HG03095 (cell line): ENCODE measurements at regions not wholly inside any gene's neighbourhood (a gene's known extent, or its start where the extent isn't known, plus 50 kb on each side); places are given as distances from the start of the nearest gene placed in this dataset.

Source experiments
- ATAC-seq: cut with Tn5 transposase; IDR thresholded peaks from one replicate; pipeline ENCODE4 v1.9.1; 2021; ENCODE audit warnings: moderate library complexity; ENCODE audit not compliant: unreplicated experiment

- no peak for ATAC-seq
Observed at GRCh38 chr10:3631701-3632330, 153.2 kb downstream of the KLF6 start.

GRCh38 chr10:3631291-3631690 is 153.7 kb downstream of the KLF6 start:
- ATAC-seq = no peak

GRCh38 chr10:3625959-3626751 is 158.9 kb downstream of the KLF6 start:
- peak; percentile 72 for ATAC-seq

- no peak for ATAC-seq
Observed at GRCh38 chr10:3624367-3624766, 160.6 kb downstream of the KLF6 start.

GRCh38 chr10:3623746-3624145 is 161.3 kb downstream of the KLF6 start:
- ATAC-seq = peak; percentile 44

GRCh38 chr10:3622845-3623621 is 162.0 kb downstream of the KLF6 start:
- ATAC-seq = no peak

GRCh38 chr10:3622427-3622826 is 162.6 kb downstream of the KLF6 start:
- no peak for ATAC-seq

GRCh38 chr10:3620818-3621217 is 164.2 kb downstream of the KLF6 start:
- ATAC-seq = no peak

- ATAC-seq = no peak
Observed at GRCh38 chr10:3619241-3619640, 165.8 kb downstream of the KLF6 start.

GRCh38 chr10:3616880-3617279 is 168.1 kb downstream of the KLF6 start:
- no peak for ATAC-seq

- ATAC-seq = no peak
Observed at GRCh38 chr10:3613318-3613717, 171.7 kb downstream of the KLF6 start.

- no peak for ATAC-seq
Observed at GRCh38 chr10:3612183-3613001, 172.6 kb downstream of the KLF6 start.

- no peak for ATAC-seq
Observed at GRCh38 chr10:3606309-3606708, 178.7 kb downstream of the KLF6 start.

- ATAC-seq = no peak
Observed at GRCh38 chr10:3605882-3606281, 179.1 kb downstream of the KLF6 start.

- ATAC-seq = no peak
Observed at GRCh38 chr10:3595736-3596135, 189.3 kb downstream of the KLF6 start.

GRCh38 chr10:3593611-3594010 is 191.4 kb downstream of the KLF6 start:
- ATAC-seq = no peak

GRCh38 chr10:3592424-3592823 is 192.6 kb downstream of the KLF6 start:
- no peak for ATAC-seq

- ATAC-seq = no peak
Observed at GRCh38 chr10:3588816-3589215, 196.2 kb downstream of the KLF6 start.

GRCh38 chr10:3588346-3588745 is 196.7 kb downstream of the KLF6 start:
- no peak for ATAC-seq

GRCh38 chr10:3584926-3585784 is 199.9 kb downstream of the KLF6 start:
- no peak for ATAC-seq
